Ascending aorta (tissue), 2 donors: ENCODE measurements at regions not wholly inside any gene's neighbourhood (a gene's known extent, or its start where the extent isn't known, plus 50 kb on each side); places are given as distances from the start of the nearest gene placed in this dataset.

ENCODE experiments used
- DNase-seq, 2 donors: peaks; one replicate each; pipeline ENCODE4 v3.0.0-alpha.2; 2019; ENCODE audit warnings: low spot score in 2 of 2
- H3K27ac ChIP-seq, 2 donors: fragments of 200-600 bp; sonication (generic); one replicate each; pipeline ENCODE4 v1.5.1; 2016 to 2017; ENCODE audit warnings: mild to moderate bottlenecking in 1 of 2
- H3K27me3 ChIP-seq: fragments of 200-600 bp; sonication (generic); one replicate; pipeline ENCODE4 v1.5.1; 2017
- H3K36me3 ChIP-seq, 2 donors: fragments of 200-600 bp; sonication (generic); one replicate each; pipeline ENCODE4 v1.5.1; 2016
- H3K4me1 ChIP-seq, 2 donors: fragments of 200-600 bp; sonication (generic); one replicate each; pipeline ENCODE4 v1.5.1; 2016 to 2017; ENCODE audit warnings: mild to moderate bottlenecking in 1 of 2
- H3K4me3 ChIP-seq, 2 donors: fragments of 200-600 bp; sonication (generic); one replicate each; pipeline ENCODE4 v1.5.1; 2016 to 2017; ENCODE audit warnings: mild to moderate bottlenecking in 1 of 2
- H3K9me3 ChIP-seq, 2 donors: fragments of 200-600 bp; sonication (generic); one replicate each; pipeline ENCODE4 v1.5.1; 2016
- CTCF ChIP-seq, 3 experiments: fragments of 200-600 bp in 2 of 3; fragments of 450-650 bp in 1 of 3; sonication (generic) in 2 of 3; IDR thresholded peaks; one replicate each; pipeline ENCODE4 v1.5.1; 2016 to 2019; ENCODE audit warnings: antibody characterized with exemption in 3 of 3, mild to moderate bottlenecking in 1 of 3, moderate library complexity in 1 of 3
- intact Hi-C: fragments of 100-400 bp; cut with DNase I; formaldehyde crosslinking; loops from one replicate; pipeline ENCODE4 v1.15.1; 2023

DNA sequence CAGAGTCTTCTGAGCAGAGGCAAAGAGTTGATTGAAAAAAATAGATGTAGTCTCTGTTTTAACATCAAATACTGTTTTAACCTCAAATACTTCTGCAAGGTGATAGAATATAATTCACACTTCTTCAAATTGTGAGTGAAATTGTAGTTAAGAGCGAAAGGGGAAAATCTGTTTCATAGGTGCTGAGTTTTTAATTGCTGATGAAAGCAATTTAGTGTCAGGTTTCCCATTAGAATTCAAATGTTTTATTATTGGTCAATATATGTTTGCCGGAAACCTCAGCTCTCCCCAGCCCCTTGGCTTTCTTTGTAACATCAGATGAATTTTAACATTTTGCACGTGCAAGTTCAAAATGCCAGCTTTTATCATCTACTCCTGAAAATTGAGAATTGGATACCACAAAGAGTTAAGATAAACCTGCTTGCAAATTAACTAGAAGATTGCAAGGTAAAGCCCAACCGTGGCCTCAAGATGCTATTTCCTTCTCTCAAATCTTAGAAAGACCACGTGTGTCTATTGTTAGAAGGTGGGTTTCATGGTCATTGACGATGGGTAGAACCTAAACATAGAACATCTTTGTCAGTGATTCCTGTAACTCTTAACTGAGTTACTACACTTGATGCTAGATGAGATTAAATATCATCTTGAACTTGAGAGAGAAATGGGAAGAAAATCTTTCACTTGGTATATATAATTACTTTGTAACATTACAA, 1824.2 kb upstream of the TENM3 start:
- Histone ChIP-seq H3K9me3 (no peaks in the 10 kb centered on the region), H3K27me3 (no peaks in the 10 kb centered on the region), H3K4me3 (no peak overlapping the region), H3K27ac (no peak overlapping the region), H3K36me3 (no peaks in the 10 kb centered on the region), H3K4me1 (no peaks in the 10 kb centered on the region)
- DNase-seq, result no peak
- intact Hi-C loops, result no loop called here
- TF ChIP-seq CTCF (IDR thresholded peaks at IDR 0.05), result no peak

- no peak for TF ChIP-seq CTCF (IDR thresholded peaks at IDR 0.05)
- H3K4me1 ChIP-seq, result no peaks in the 10 kb centered on the region
- no peak for DNase-seq
- no peaks in the 10 kb centered on the region for H3K9me3 ChIP-seq
- no peaks in the 10 kb centered on the region for H3K27me3 ChIP-seq
- no peak overlapping the region for H3K4me3 ChIP-seq
- no peak overlapping the region for H3K27ac ChIP-seq
- no peaks in the 10 kb centered on the region for H3K36me3 ChIP-seq
- intact Hi-C loops, result no loop called here
Measured at GRCh38 chr4:180422989-180423711, 1820.1 kb upstream of the TENM3 start.

DNA sequence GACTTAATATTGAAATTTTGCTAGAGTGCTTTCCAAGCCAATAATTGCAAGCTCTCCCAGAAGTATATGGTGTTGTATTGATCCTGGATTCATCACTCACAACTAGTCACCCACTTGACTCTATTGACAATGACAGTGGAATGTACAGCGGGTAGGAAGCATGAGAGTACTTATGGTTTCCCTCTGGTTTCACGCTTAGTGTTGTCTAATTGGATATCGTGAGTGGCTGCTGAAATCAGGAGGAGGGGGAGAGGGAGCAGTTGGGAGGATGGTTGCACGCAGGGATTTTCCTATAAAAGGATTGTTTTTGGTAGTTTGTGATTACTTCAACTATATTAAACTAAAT, 1819.5 kb upstream of the TENM3 start:
- Histone ChIP-seq H3K27ac (no peak overlapping the region), H3K27me3 (no peaks in the 10 kb centered on the region), H3K4me1 (no peaks in the 10 kb centered on the region), H3K4me3 (no peak overlapping the region), H3K9me3 (no peaks in the 10 kb centered on the region), H3K36me3 (no peaks in the 10 kb centered on the region)
- TF ChIP-seq CTCF (IDR thresholded peaks at IDR 0.05), result no peak
- intact Hi-C loops, result no loop called here
- no peak for DNase-seq

DNA sequence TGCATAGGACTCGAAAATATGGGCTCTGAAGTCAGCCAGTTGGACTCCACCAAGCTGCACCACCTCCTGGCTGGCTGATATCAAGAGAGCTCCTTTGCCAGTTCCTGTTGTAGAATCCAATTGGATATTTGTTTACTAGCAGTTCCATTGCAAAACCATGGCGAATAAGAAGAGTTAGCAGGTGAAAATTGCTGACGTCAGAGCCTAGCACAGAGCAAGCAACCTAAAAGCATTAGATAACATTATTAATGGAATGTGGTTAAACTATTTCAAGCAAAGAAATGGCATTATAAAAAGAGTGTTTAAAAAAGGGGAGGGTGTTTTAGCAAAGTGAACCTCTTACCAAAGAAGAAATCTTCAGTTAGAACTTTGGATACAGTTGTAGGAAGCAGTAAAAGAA, 1816.3 kb upstream of the TENM3 start:
- DNase-seq, result no peak
- Histone ChIP-seq H3K4me1 (no peaks in the 10 kb centered on the region), H3K9me3 (no peaks in the 10 kb centered on the region), H3K4me3 (no peak overlapping the region), H3K27ac (no peak overlapping the region), H3K36me3 (no peaks in the 10 kb centered on the region), H3K27me3 (no peaks in the 10 kb centered on the region)
- intact Hi-C loops, result no loop called here
- TF ChIP-seq CTCF (IDR thresholded peaks at IDR 0.05), result no peak

- intact Hi-C loops, result no loop called here
- Histone ChIP-seq H3K27ac (no peak overlapping the region), H3K4me1 (no peaks in the 10 kb centered on the region), H3K27me3 (no peaks in the 10 kb centered on the region), H3K9me3 (no peaks in the 10 kb centered on the region), H3K36me3 (no peaks in the 10 kb centered on the region), H3K4me3 (no peak overlapping the region)
- no peak for DNase-seq
- TF ChIP-seq CTCF (IDR thresholded peaks at IDR 0.05), result no peak
Measured at GRCh38 chr4:180430283-180430682, 1812.9 kb upstream of the TENM3 start.
